Natural killer cell (primary cell): ENCODE measurements at regions not wholly inside any gene's neighbourhood (a gene's known extent, or its start where the extent isn't known, plus 50 kb on each side); places are given as distances from the start of the nearest gene placed in this dataset.

Experiments
- ATAC-seq, 3 donors: fragments of 150-1000 bp in 2 of 3; fragments of 200-7000 bp in 1 of 3; cut with Tn5 transposase; 1 replicate in 1 of 3; 2 replicates in 2 of 3; pipeline ENCODE4 v1.10.0; 2021; ENCODE audit warnings: mild to moderate bottlenecking in 2 of 3, moderate library complexity in 2 of 3
- DNase-seq, 2 donors: peaks; one replicate each; pipeline versions ENCODE4 v3.0.0 to v3.0.0-alpha.2; 2013 to 2021; ENCODE audit warnings: mixed read lengths in 1 of 2
- H3K27ac ChIP-seq: one replicate; pipeline ENCODE4 v1.5.1; 2013; ENCODE audit warnings: mild to moderate bottlenecking, low read length
- H3K27me3 ChIP-seq: one replicate; pipeline ENCODE4 v1.6.1; 2013; ENCODE audit warnings: low read length; ENCODE audit not compliant: control insufficient read depth, insufficient read depth
- H3K36me3 ChIP-seq: one replicate; pipeline ENCODE4 v1.6.1; 2013; ENCODE audit warnings: low read length; ENCODE audit not compliant: control insufficient read depth, insufficient read depth
- H3K4me1 ChIP-seq: one replicate; pipeline ENCODE4 v1.6.1; 2013; ENCODE audit warnings: low read length; ENCODE audit not compliant: control insufficient read depth, insufficient read depth
- H3K4me3 ChIP-seq: one replicate; pipeline ENCODE4 v1.5.1; 2013; ENCODE audit warnings: low read length
- H3K9me3 ChIP-seq: one replicate; pipeline ENCODE4 v1.6.1; 2013; ENCODE audit warnings: low read length; ENCODE audit not compliant: control insufficient read depth, insufficient read depth
- H3K27ac Mint-ChIP-seq, 2 donors: one replicate each; pipeline ENCODE4 v1.8.0; 2022; ENCODE audit warnings: mild to moderate bottlenecking in 2 of 2, mixed read lengths in 2 of 2, moderate library complexity in 1 of 2
- H3K27me3 Mint-ChIP-seq, 2 donors: one replicate each; pipeline ENCODE4 v1.8.0; 2022; ENCODE audit warnings: low read depth in 2 of 2, mixed read lengths in 2 of 2
- H3K36me3 Mint-ChIP-seq: one replicate; pipeline ENCODE4 v1.8.0; 2022; ENCODE audit warnings: mixed read lengths
- H3K4me1 Mint-ChIP-seq, 2 donors: one replicate each; pipeline ENCODE4 v1.8.0; 2022; ENCODE audit warnings: mixed read lengths in 2 of 2
- H3K4me3 Mint-ChIP-seq: one replicate; pipeline ENCODE4 v1.8.0; 2022; ENCODE audit warnings: mild to moderate bottlenecking, moderate library complexity, mixed read lengths
- H3K9me3 Mint-ChIP-seq, 2 donors: one replicate each; pipeline ENCODE4 v1.8.0; 2022; ENCODE audit warnings: mixed read lengths in 2 of 2
- WGBS: methylation state at CpG from one replicate; pipeline ENCODE4 v1.1.7; 2013; ENCODE audit warnings: missing lambda C conversion rate; ENCODE audit not compliant: insufficient coverage; 5-methylcytosine and 5-hydroxymethylcytosine counted together
- intact Hi-C: fragments of 100-400 bp; cut with micrococcal nuclease; formaldehyde crosslinking; loops from one replicate; pipeline ENCODE4 v1.14.2; 2022
- TF ChIP-seq, protein P1 (sequence below): fragments of 200-600 bp; IDR thresholded peaks from one replicate; pipeline ENCODE4 v1.8.0; 2022; ENCODE audit warnings: antibody characterized with exemption

DNA sequence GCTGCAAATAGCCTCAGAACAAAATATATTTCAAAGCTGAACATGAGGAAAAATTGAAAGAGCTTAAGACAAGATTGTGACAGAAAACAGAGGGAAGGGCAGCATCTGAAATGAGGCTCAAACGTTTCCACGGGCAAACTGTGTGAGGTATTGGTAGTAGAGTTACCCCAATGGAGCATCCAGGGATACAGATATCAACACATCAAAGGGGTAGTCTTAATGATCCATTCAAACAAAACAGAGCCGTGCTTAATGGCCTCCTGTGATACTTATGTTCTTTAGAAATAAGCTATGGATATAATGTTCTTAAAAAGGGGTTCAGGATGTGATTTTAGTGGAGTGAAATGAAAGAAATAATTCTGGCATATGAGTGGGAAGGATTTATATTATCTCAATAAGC lies 430.3 kb upstream of the PDZRN3 start:
- no peak for DNase-seq
- no peaks in the 10 kb centered on the region for H3K4me1 Mint-ChIP-seq
- Histone ChIP-seq H3K4me1 (no peaks in the 10 kb centered on the region), H3K4me3 (no peak overlapping the region), H3K9me3 (peaks cover under 1% of the 10 kb centered on the region), H3K27me3 (no peaks in the 10 kb centered on the region), H3K36me3 (no peaks in the 10 kb centered on the region), H3K27ac (no peak overlapping the region)
- intact Hi-C loops = no loop called here
- H3K27ac Mint-ChIP-seq = no peak overlapping the region
- H3K36me3 Mint-ChIP-seq = no peaks in the 10 kb centered on the region
- H3K27me3 Mint-ChIP-seq = no peaks in the 10 kb centered on the region
- no peak for ATAC-seq
- TF ChIP-seq, protein P1, sequence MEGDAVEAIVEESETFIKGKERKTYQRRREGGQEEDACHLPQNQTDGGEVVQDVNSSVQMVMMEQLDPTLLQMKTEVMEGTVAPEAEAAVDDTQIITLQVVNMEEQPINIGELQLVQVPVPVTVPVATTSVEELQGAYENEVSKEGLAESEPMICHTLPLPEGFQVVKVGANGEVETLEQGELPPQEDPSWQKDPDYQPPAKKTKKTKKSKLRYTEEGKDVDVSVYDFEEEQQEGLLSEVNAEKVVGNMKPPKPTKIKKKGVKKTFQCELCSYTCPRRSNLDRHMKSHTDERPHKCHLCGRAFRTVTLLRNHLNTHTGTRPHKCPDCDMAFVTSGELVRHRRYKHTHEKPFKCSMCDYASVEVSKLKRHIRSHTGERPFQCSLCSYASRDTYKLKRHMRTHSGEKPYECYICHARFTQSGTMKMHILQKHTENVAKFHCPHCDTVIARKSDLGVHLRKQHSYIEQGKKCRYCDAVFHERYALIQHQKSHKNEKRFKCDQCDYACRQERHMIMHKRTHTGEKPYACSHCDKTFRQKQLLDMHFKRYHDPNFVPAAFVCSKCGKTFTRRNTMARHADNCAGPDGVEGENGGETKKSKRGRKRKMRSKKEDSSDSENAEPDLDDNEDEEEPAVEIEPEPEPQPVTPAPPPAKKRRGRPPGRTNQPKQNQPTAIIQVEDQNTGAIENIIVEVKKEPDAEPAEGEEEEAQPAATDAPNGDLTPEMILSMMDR = no peak
- peaks cover 16 to 21% of the 10 kb centered on the region in 2 donors for H3K9me3 Mint-ChIP-seq
- no peak overlapping the region for H3K4me3 Mint-ChIP-seq
- 81% methylated on average over 3 of the region's 3 CpGs for WGBS

DNA sequence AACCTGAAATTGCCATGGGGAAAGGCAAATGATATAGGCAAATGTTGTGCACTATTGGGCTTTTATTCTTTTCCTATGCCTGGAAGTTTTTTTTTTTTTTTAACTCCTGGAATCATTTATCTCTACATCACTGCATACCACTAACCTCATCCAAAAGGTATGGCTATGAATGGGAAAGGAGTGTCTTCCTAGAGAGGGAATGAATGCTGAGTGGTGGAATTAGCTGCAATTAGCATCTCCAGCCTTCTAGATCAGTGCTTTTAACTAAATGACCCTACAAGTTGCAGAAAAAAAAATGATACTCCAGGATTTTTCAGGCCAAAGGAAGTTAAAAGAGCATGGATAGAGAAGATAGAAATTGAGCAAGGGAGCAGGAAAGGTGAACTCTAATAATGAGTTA lies 429.8 kb upstream of the PDZRN3 start:
- Histone ChIP-seq H3K4me3 (no peak overlapping the region), H3K27ac (no peak overlapping the region)
- TF ChIP-seq, protein P1 = no peak

DNA sequence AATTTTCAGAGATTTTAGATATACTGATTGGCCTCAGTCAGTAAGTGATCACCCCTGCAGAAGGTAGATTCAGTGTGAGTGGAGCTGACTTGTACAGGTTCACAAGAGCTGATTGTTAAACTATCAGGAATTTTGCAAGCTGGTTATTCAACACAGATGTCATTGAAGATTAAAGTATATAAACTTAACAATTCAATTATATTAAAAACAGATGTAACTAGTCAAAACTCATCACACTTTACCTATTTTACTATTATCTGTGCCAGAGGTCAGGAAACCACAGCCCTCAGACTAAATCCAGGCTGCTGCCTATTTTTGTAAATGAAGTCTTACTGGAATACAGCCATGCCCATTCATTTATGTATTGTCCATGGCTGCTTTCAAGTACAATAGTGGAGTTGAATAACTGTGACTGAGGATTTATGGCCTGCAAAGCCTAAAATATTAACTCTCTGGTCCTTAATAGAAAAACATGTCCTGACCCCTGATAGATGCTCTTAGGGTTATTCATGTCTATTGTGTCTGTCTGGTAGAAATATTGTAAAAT lies 429.3 kb upstream of the PDZRN3 start:
- H3K36me3 Mint-ChIP-seq = no peaks in the 10 kb centered on the region
- DNase-seq = no peak
- H3K4me3 ChIP-seq = no peak overlapping the region
- no peak overlapping the region for H3K27ac ChIP-seq
- H3K9me3 ChIP-seq = peaks cover 4% of the 10 kb centered on the region
- H3K27me3 ChIP-seq = no peaks in the 10 kb centered on the region
- H3K27me3 Mint-ChIP-seq = no peaks in the 10 kb centered on the region
- intact Hi-C loops = no loop called here
- peaks cover 12% of the 10 kb centered on the region in 2 donors for H3K9me3 Mint-ChIP-seq
- no peaks in the 10 kb centered on the region for H3K36me3 ChIP-seq
- TF ChIP-seq, protein P1 = no peak
- no peak for ATAC-seq
- H3K4me1 ChIP-seq = no peaks in the 10 kb centered on the region
- no peak overlapping the region for H3K27ac Mint-ChIP-seq
- no peaks in the 10 kb centered on the region for H3K4me1 Mint-ChIP-seq
- no peak overlapping the region for H3K4me3 Mint-ChIP-seq

More for the DNA sequence above, 429.8 kb upstream of the PDZRN3 start:
- no peak for ATAC-seq
- Histone ChIP-seq H3K36me3 (no peaks in the 10 kb centered on the region), H3K9me3 (peaks cover 4% of the 10 kb centered on the region), H3K27me3 (no peaks in the 10 kb centered on the region), H3K4me1 (no peaks in the 10 kb centered on the region)
- Mint-ChIP-seq H3K27me3 (no peaks in the 10 kb centered on the region), H3K9me3 (peaks cover 15 to 17% of the 10 kb centered on the region in 2 donors), H3K4me3 (no peak overlapping the region), H3K36me3 (no peaks in the 10 kb centered on the region), H3K4me1 (no peaks in the 10 kb centered on the region), H3K27ac (no peak overlapping the region)
- DNase-seq = no peak
- intact Hi-C loops = no loop called here

DNA sequence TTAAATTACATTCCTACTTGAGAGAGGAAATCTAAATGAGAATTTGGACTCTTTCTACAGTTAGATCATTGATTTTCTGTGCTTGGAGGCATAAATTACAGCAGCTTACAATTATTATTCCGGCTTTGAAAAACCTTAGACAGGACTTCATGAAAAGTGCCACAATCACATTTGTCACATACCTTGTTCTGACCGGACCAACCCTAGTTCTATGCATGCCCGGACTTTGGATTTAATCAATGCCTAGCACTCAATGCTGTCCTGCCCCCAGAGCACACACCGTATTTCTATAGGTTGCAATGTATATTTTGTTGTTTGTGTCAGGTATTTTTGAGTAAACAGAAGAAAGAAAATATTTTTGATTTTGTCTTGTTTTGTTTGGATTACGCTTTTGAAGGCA lies 424.7 kb upstream of the PDZRN3 start:
- TF ChIP-seq, protein P1 = no peak
- Mint-ChIP-seq H3K27me3 (no peaks in the 10 kb centered on the region), H3K27ac (no peak overlapping the region), H3K36me3 (no peaks in the 10 kb centered on the region), H3K4me1 (no peaks in the 10 kb centered on the region), H3K4me3 (no peak overlapping the region), H3K9me3 (peaks cover 12% of the 10 kb centered on the region in 2 donors)
- Histone ChIP-seq H3K27me3 (no peaks in the 10 kb centered on the region), H3K27ac (no peak overlapping the region), H3K36me3 (no peaks in the 10 kb centered on the region), H3K4me3 (no peak overlapping the region), H3K4me1 (no peaks in the 10 kb centered on the region), H3K9me3 (peaks cover 4% of the 10 kb centered on the region)
- intact Hi-C loops = no loop called here
- no peak for ATAC-seq
- no peak for DNase-seq
- 89% methylated on average over 5 of the region's 5 CpGs for WGBS
